HUES48 (cell line): ENCODE measurements at regions not wholly inside any gene's neighbourhood (a gene's known extent, or its start where the extent isn't known, plus 50 kb on each side); places are given as distances from the start of the nearest gene placed in this dataset.

Experiments used
- H3K27ac ChIP-seq: one replicate; pipeline ENCODE4 v1.7.0; 2013; ENCODE audit warnings: low read depth, low read length, inconsistent platforms
- H3K27me3 ChIP-seq: 2 replicates; pipeline ENCODE4 v1.6.1; 2013; ENCODE audit warnings: mild to moderate bottlenecking, low read length; ENCODE audit not compliant: control insufficient read depth, insufficient read depth
- H3K36me3 ChIP-seq: 2 replicates; pipeline ENCODE4 v1.6.1; 2013; ENCODE audit warnings: low read length; ENCODE audit not compliant: control insufficient read depth, insufficient read depth
- H3K4me1 ChIP-seq: 2 replicates; pipeline ENCODE4 v1.6.1; 2013; ENCODE audit warnings: mild to moderate bottlenecking, low read length; ENCODE audit not compliant: control insufficient read depth, insufficient read depth
- H3K4me3 ChIP-seq: 2 replicates; pipeline ENCODE4 v1.5.1; 2013; ENCODE audit warnings: mild to moderate bottlenecking, low read depth, low read length
- H3K9ac ChIP-seq: 2 replicates; pipeline ENCODE4 v1.6.1; 2013; ENCODE audit warnings: mild to moderate bottlenecking, low read depth, low read length, moderate library complexity
- H3K9me3 ChIP-seq: 2 replicates; pipeline ENCODE4 v1.6.1; 2013; ENCODE audit warnings: low read length; ENCODE audit not compliant: control insufficient read depth, insufficient read depth

DNA sequence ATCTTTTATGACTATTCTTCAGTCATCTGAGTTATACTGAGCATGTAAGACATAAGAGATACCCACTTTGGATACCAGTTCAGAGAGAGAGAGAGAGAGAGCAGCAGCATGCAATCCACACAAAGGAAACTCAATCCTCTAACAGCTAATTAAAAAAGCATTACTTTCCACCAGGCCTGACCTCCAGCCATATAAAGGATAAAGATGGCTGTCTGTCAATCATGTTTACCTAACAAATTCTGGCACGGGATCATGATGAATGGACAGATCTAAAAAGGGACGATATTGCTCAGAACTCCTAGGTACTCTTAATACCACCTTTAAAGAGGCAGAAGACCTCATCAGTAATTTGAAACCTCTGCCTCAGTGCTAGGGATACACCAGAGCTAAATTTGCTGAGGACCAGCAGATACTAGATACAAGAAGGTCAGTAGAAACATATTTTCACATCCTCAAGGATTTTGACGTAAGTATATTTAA lies 159.2 kb downstream of the RPS12 start:
- no peaks in the 10 kb centered on the region for H3K27me3 ChIP-seq
- H3K36me3 ChIP-seq = no peaks in the 10 kb centered on the region
- H3K27ac ChIP-seq = no peak overlapping the region
- no peaks in the 10 kb centered on the region for H3K9me3 ChIP-seq
- H3K9ac ChIP-seq = no peak overlapping the region
- H3K4me3 ChIP-seq = no peak overlapping the region
- H3K4me1 ChIP-seq = peaks cover 23% of the 10 kb centered on the region

DNA sequence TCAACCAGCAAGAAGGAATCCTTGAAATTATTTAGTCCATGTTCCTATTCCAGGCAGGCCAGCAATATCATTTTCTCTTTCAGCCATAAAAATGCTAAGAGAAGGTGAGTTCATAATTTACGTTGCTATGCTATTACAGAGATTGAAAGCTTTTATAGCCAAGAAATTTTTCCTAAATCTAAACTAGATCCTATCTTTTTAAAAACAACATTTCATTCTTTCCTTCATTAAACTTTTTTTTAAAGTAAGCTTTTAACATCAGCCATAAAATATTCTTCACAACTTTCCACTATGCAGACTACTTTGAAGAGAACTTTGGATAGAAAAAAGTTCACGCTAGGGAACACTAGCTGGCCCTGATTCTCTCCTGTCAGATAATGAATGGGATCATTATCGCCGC lies 159.8 kb downstream of the RPS12 start:
- no peak overlapping the region for H3K9ac ChIP-seq
- H3K27me3 ChIP-seq = no peaks in the 10 kb centered on the region
- H3K4me3 ChIP-seq = no peak overlapping the region
- H3K4me1 ChIP-seq = peaks cover 23% of the 10 kb centered on the region
- no peaks in the 10 kb centered on the region for H3K9me3 ChIP-seq
- no peak overlapping the region for H3K27ac ChIP-seq
- no peaks in the 10 kb centered on the region for H3K36me3 ChIP-seq

DNA sequence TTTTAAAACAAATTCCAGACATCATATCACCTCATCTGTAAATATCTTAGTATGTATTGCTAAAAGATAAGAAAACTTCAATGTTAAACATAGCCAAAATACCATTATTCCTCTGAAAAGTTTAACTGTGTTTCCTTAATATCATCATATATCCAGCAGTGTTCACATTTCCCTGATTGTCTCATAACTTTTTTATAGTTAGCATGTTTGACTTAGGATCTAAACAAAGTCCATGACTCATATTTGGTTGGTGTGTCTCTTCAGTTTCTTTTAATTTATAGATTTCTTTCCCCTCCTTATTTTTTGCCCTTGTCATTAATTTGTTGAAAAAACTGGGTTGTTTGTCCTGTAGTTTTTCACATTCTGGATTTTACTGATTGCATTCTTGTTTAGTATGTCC lies 163.0 kb downstream of the RPS12 start:
- Histone ChIP-seq H3K27me3 (no peaks in the 10 kb centered on the region), H3K9ac (no peak overlapping the region), H3K36me3 (no peaks in the 10 kb centered on the region), H3K4me3 (no peak overlapping the region), H3K9me3 (no peaks in the 10 kb centered on the region), H3K4me1 (peaks cover 11% of the 10 kb centered on the region; the same call in 1 of the 2 replicates), H3K27ac (no peak overlapping the region)

DNA sequence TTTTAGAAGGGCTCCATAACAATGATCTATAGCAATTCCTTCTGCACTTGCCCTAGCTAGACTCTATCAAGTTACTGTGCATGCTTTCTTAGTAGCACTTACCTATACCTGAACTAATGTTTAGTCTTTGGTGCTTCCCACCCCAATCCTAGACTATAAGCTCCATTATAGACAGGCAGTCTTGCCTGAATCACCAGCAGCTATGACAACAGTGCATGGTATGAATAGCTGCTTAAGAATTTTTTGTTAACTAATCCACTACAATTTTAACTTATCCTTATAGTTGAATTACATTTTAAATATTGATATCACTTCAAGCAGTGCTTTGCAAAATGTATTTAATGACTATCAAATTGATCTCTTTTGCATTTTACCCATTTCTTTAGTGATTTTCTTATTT lies 164.3 kb downstream of the RPS12 start:
- Histone ChIP-seq H3K9me3 (no peaks in the 10 kb centered on the region), H3K27me3 (no peaks in the 10 kb centered on the region), H3K9ac (no peak overlapping the region), H3K36me3 (no peaks in the 10 kb centered on the region), H3K4me3 (no peak overlapping the region), H3K4me1 (peaks cover 2% of the 10 kb centered on the region; the same call in 1 of the 2 replicates), H3K27ac (no peak overlapping the region)

DNA sequence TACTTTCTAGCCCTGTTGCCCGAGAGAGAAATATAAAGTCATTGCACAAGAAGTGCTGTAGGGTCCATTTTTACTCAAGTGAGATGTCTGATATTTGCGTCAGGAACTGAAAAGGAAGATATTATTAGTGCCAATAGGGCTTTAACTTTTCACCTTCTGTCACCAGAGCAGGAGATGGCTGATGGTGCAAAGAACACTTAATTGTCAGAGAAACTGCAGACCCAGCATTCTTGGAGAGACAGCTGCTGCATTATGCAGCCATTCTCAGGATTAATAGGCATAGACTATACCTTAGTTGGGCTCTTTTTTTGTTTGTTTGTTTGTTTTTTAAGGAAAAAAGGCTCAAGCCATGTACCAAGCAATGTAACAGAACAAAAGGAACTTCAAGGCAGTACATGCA lies 179.4 kb downstream of the RPS12 start:
- H3K4me3 ChIP-seq = no peak overlapping the region
- H3K27ac ChIP-seq = no peak overlapping the region
- no peaks in the 10 kb centered on the region for H3K27me3 ChIP-seq
- H3K4me1 ChIP-seq = peaks cover 1% of the 10 kb centered on the region; the same call in 1 of the 2 replicates
- no peaks in the 10 kb centered on the region for H3K36me3 ChIP-seq
- H3K9me3 ChIP-seq = no peaks in the 10 kb centered on the region
- H3K9ac ChIP-seq = no peak overlapping the region

DNA sequence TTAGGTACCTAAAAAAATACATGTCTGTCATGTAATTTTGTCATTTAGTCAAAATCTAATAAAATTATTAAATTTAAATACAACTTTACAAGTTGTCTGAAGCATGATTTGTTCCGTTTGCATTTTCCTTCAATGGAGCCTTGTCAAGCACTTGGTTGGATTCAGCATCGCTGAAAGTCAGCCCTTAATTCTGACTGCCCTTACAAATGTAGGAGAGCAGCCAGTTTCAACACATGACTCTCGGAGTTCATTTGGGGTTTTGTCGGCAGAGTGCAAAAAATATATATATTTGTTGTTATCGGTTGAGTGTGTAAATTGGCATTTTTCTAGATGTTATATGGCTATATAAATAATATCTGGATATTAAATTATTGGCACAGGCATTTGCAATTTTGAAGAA lies 180.6 kb downstream of the RPS12 start:
- Histone ChIP-seq H3K27ac (no peak overlapping the region), H3K4me1 (peaks cover 8% of the 10 kb centered on the region; the same call in 1 of the 2 replicates), H3K4me3 (no peak overlapping the region), H3K27me3 (no peaks in the 10 kb centered on the region), H3K9ac (no peak overlapping the region), H3K9me3 (no peaks in the 10 kb centered on the region), H3K36me3 (no peaks in the 10 kb centered on the region)

DNA sequence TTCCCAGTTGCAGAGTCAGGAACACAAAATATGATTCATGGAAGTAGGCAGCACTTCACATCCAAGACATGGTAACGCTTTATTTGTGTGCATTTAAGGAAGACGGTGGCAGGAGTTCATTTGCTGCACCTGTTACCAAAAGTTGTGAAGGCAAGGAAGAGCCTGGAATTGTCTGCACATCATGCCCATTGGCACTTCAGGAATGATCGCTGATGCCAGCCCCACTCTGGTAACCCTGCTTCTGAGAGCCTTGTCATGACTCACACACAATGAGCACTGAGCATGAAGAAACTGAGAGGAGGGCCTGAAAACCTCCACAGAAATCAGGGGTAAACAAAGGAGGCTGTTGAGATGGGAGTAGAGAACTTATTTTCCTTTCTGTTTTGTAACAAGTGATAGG lies 181.1 kb downstream of the RPS12 start:
- H3K4me3 ChIP-seq = no peak overlapping the region
- no peak overlapping the region for H3K27ac ChIP-seq
- no peaks in the 10 kb centered on the region for H3K9me3 ChIP-seq
- peaks cover 8% of the 10 kb centered on the region; the same call in 1 of the 2 replicates for H3K4me1 ChIP-seq
- H3K9ac ChIP-seq = no peak overlapping the region
- H3K36me3 ChIP-seq = no peaks in the 10 kb centered on the region
- H3K27me3 ChIP-seq = no peaks in the 10 kb centered on the region

DNA sequence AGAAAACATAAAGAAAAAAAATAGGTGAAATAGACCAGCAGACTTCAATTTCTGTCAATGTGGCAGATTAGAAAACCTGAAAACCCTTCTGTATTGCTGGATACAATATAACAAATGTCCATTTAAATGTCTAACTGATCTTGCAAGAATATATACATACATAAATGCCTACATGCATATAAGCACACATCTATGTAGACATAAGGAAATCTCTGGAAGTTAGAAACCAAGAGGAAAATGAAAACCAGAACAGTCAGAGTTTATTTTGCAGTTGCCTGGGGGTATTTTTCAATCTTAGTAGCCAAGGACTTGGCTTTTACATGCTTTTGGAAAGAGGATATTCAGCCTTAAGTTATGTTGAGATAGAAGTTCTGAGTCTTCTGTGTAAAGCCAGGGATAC lies 184.0 kb downstream of the RPS12 start:
- H3K4me1 ChIP-seq = peaks cover 8% of the 10 kb centered on the region; the same call in 1 of the 2 replicates
- no peak overlapping the region for H3K4me3 ChIP-seq
- H3K9ac ChIP-seq = no peak overlapping the region
- no peaks in the 10 kb centered on the region for H3K9me3 ChIP-seq
- H3K36me3 ChIP-seq = no peaks in the 10 kb centered on the region
- no peaks in the 10 kb centered on the region for H3K27me3 ChIP-seq
- no peak overlapping the region for H3K27ac ChIP-seq

DNA sequence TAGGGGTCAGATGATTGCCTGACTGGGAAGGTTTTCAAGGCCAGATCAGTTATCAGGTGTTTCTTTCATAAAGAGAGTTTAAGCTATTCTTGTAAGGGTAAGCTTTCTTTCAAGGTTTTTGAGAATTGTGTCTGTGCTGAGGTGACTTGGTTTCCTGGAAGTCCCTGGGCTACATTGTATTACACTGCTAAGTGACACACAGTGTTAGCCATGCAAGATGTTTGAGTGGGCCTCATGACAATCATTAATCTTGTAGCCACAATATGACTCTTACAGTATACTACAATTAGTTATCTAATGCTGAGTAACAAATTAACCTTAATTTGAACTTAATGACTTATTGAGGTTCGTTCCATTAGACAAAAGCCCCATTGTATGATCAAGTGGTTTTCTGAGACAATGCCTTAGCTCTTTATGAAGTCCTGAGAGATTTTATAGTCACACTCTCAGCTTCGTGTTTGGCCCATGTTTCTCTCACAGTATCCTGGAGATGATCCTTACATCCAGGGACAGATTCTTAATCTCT lies 186.7 kb downstream of the RPS12 start:
- Histone ChIP-seq H3K9ac (no peak overlapping the region), H3K9me3 (no peaks in the 10 kb centered on the region), H3K36me3 (no peaks in the 10 kb centered on the region), H3K4me1 (peaks cover 8% of the 10 kb centered on the region; the same call in 1 of the 2 replicates), H3K27ac (no peak overlapping the region), H3K4me3 (no peak overlapping the region), H3K27me3 (no peaks in the 10 kb centered on the region)

DNA sequence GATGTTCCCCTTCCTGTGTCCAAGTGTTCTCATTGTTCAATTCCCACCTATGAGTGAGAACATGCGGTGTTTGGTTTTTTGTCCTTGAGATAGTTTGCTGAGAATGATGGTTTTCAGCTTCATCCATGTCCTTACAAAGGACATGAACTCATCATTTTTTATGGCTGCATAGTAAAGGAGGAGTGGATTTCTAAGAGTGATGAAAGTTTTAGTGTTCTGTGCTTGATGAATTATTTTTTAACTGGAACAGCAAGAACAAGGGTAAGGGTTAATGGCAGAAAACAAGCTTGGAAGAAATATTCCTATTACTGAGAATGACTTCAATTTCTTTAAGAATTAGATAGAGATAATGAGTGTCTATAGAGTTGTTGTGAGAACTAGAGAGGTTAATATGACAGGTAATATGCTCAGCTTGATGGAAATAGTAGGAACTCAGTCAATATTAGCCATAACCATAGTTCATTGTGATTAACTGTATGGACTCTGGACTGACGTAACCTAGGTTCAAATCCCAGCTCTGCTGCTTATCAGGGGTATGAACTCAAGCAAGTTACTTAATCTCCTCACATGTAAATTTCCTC lies 190.0 kb downstream of the RPS12 start:
- Histone ChIP-seq H3K4me1 (peaks cover 10% of the 10 kb centered on the region), H3K27me3 (no peaks in the 10 kb centered on the region), H3K9ac (no peak overlapping the region), H3K27ac (no peak overlapping the region), H3K9me3 (no peaks in the 10 kb centered on the region), H3K36me3 (no peaks in the 10 kb centered on the region), H3K4me3 (no peak overlapping the region)

DNA sequence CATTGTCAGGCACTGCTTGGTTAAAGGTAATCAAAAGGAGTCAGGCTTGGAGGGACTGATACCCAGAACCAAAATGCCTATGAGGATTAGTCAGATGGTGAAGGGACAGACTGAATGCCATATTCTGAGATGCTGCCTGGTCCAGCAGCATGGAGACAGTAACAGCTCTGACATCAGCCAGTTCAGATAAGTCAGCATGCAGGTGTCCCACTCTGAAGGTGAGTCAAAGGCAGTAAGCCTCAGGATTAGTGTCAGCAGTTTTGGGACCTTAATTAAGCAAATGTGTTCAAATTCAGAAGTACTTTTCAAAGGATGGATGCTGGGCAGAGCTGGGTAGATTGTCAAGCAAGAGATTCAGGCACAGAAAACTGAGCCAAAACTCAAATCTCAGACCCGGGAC lies 198.4 kb downstream of the RPS12 start:
- Histone ChIP-seq H3K27ac (no peak overlapping the region), H3K9me3 (no peaks in the 10 kb centered on the region), H3K36me3 (no peaks in the 10 kb centered on the region), H3K4me1 (peaks cover 7% of the 10 kb centered on the region; the same call in 1 of the 2 replicates), H3K27me3 (no peaks in the 10 kb centered on the region), H3K9ac (no peak overlapping the region), H3K4me3 (no peak overlapping the region)
